Stimulated activated naive CD4-positive, alpha-beta T cell (primary cell): ENCODE measurements at regions not wholly inside any gene's neighbourhood (a gene's known extent, or its start where the extent isn't known, plus 50 kb on each side); places are given as distances from the start of the nearest gene placed in this dataset.
"Not testable (repeated sequence)": the region's sequence is repeated elsewhere in the genome, so short reads cannot be mapped to it uniquely, and the experiment has no call there.

Source experiments
- DNase-seq, 6 experiments: peaks; one replicate each; lab custom pipeline; 2025; lab: John Stamatoyannopoulos, UW

- no peak for DNase-seq
These were observed 513.2 kb upstream of the TBL1XR1 start for GRCh38 chr3:177710506-177710905.

- no peak for DNase-seq
These were observed 514.4 kb upstream of the TBL1XR1 start for GRCh38 chr3:177711637-177712036.

- no peak for DNase-seq
These were observed 516.9 kb upstream of the TBL1XR1 start for GRCh38 chr3:177713928-177714900.

- no peak for DNase-seq
These were observed 517.7 kb upstream of the TBL1XR1 start for GRCh38 chr3:177714945-177715344.

GRCh38 chr3:177715980-177716379, 518.7 kb upstream of the TBL1XR1 start:
- DNase-seq = no peak

- not testable (repeated sequence) for DNase-seq
These were observed 523.6 kb upstream of the TBL1XR1 start for GRCh38 chr3:177720927-177721326.

- no peak for DNase-seq
These were observed 524.8 kb upstream of the TBL1XR1 start for GRCh38 chr3:177721864-177722785.

GRCh38 chr3:177724020-177724638, 526.8 kb upstream of the TBL1XR1 start:
- DNase-seq = peak in 1 of 6 experiments; percentile 2

- DNase-seq = no peak
These were observed 527.9 kb upstream of the TBL1XR1 start for GRCh38 chr3:177725165-177725564.

- DNase-seq = no peak
These were observed 529.5 kb upstream of the TBL1XR1 start for GRCh38 chr3:177726807-177727206.

- DNase-seq = no peak
These were observed 532.8 kb upstream of the TBL1XR1 start for GRCh38 chr3:177729956-177730681.

GRCh38 chr3:177730814-177731213, 533.5 kb upstream of the TBL1XR1 start:
- DNase-seq = no peak

GRCh38 chr3:177731644-177732268, 534.5 kb upstream of the TBL1XR1 start:
- no peak for DNase-seq

GRCh38 chr3:177733233-177733632, 536.0 kb upstream of the TBL1XR1 start:
- DNase-seq = no peak

- DNase-seq = no peak
These were observed 536.7 kb upstream of the TBL1XR1 start for GRCh38 chr3:177733936-177734335.

- DNase-seq = no peak
These were observed 538.1 kb upstream of the TBL1XR1 start for GRCh38 chr3:177735431-177735830.

GRCh38 chr3:177739461-177739860, 542.2 kb upstream of the TBL1XR1 start:
- no peak for DNase-seq

GRCh38 chr3:177740254-177740653, 543.0 kb upstream of the TBL1XR1 start:
- DNase-seq = no peak

GRCh38 chr3:177742273-177742672, 545.0 kb upstream of the TBL1XR1 start:
- DNase-seq = no peak

- DNase-seq = no peak
These were observed 546.0 kb upstream of the TBL1XR1 start for GRCh38 chr3:177743173-177743890.
